ENCODE measurements at regions not wholly inside any gene's neighbourhood (a gene's known extent, or its start where the extent isn't known, plus 50 kb on each side); places are given as distances from the start of the nearest gene placed in this dataset.

DNA sequence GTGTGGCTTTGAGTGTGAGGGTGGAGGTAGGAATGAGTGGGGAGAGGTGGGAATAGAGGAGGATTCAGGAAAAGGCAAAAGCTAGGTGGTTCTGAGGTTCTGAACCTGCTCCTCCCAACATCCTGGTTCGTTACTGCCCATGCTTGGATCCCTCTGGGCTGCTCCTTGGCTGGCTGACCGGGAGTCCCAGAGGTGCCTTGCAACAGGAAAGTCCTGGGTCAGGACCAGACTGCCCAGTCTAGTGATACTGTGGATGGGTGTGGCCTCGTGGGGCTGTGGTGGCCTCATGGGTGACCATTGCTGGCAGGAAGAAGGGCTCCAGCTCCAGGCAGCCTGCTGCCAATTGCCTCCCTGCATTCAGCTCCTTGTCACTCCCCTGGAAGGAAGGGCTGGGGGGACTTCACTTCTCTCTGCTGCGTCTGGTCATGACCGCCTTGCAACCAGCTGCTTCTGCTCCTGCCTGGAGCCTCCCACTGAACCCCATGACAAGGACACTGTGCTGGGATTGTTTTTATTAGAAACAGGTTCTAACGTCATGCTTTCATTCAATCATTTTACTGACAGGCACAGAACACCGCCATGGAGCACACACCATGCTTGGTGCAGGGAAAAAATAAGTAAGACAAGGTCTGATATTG lies 61.5 kb upstream of the UBL3 start:
- Histone ChIP-seq H3K27ac (no peak overlapping the region), H3K9me3 (no peaks in the 10 kb centered on the region), H3K36me3 (no peaks in the 10 kb centered on the region), H3K4me3 (no peak overlapping the region), H3K4me1 (no peaks in the 10 kb centered on the region), H3K27me3 (no peaks in the 10 kb centered on the region)
- no peak for ATAC-seq (ENCODE audit: low FRiP score in 2 of 2)
- TF ChIP-seq, protein P1, sequence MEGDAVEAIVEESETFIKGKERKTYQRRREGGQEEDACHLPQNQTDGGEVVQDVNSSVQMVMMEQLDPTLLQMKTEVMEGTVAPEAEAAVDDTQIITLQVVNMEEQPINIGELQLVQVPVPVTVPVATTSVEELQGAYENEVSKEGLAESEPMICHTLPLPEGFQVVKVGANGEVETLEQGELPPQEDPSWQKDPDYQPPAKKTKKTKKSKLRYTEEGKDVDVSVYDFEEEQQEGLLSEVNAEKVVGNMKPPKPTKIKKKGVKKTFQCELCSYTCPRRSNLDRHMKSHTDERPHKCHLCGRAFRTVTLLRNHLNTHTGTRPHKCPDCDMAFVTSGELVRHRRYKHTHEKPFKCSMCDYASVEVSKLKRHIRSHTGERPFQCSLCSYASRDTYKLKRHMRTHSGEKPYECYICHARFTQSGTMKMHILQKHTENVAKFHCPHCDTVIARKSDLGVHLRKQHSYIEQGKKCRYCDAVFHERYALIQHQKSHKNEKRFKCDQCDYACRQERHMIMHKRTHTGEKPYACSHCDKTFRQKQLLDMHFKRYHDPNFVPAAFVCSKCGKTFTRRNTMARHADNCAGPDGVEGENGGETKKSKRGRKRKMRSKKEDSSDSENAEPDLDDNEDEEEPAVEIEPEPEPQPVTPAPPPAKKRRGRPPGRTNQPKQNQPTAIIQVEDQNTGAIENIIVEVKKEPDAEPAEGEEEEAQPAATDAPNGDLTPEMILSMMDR (IDR thresholded peaks at IDR 0.05) = no peak
- TF ChIP-seq POLR2A (IDR thresholded peaks at IDR 0.05) (no peak), POLR2AphosphoS5 (IDR thresholded peaks at IDR 0.05) (no peak), EP300 (IDR thresholded peaks at IDR 0.05) (no peak)
- DNase-seq = no peak
- WGBS, 2 donors = 63 to 71% methylated on average over 6 to 7 of the region's 7 CpGs

- H3K27me3 ChIP-seq = no peaks in the 10 kb centered on the region
- no peak overlapping the region for H3K4me3 ChIP-seq
- ATAC-seq (ENCODE audit: low FRiP score in 2 of 2) = peak in 1 of 2 donors; percentile 76
- DNase-seq = no peak
- 80 to 89% methylated on average over 3 of the region's 3 CpGs for WGBS, 2 donors
- no peaks in the 10 kb centered on the region for H3K36me3 ChIP-seq
- H3K9me3 ChIP-seq = no peaks in the 10 kb centered on the region
- H3K27ac ChIP-seq = no peak overlapping the region
- TF ChIP-seq POLR2AphosphoS5 (IDR thresholded peaks at IDR 0.05) = no peak
- TF ChIP-seq, protein P1 (IDR thresholded peaks at IDR 0.05) = no peak
- TF ChIP-seq EP300 (IDR thresholded peaks at IDR 0.05) = no peak
- TF ChIP-seq POLR2A (IDR thresholded peaks at IDR 0.05) = no peak
- H3K4me1 ChIP-seq = peaks cover 0 to 5% (median 0%) of the 10 kb centered on the region in 4 donors
Measured at GRCh38 chr13:29909975-29910674, 59.7 kb upstream of the UBL3 start.

DNA sequence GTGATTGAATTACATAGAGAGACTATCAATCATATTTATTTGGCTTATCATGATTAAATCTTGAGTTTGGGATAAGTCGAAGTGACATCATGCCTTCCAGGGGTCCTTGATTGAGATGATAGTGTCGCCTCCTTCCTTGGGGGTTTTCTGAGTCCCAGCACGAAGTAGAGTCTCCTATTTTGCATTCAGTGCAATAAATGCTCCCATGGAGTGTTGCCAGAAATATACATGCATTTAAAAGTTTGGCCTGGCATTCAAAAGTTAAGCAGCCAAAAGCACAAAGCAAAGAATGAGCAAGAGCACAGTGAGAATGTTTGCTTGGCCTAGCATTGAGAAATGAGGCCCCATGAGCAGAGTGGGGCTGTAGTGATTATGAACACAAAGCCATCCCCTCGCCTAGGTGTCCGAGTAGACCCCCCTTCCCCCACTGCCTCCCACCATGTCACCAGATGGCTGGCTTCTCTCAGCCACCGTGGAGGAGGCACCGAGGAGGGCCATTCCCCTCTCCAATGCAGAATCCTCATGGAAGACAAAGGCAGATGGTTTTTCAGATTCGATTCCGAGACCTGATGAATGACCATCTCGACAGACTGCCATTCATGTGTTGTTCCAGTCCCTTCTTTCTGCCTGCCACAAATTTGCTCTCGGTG lies 58.8 kb upstream of the UBL3 start:
- TF ChIP-seq, protein P1 (IDR thresholded peaks at IDR 0.05) = no peak
- TF ChIP-seq POLR2A (IDR thresholded peaks at IDR 0.05) (no peak), EP300 (IDR thresholded peaks at IDR 0.05) (no peak), POLR2AphosphoS5 (IDR thresholded peaks at IDR 0.05) (no peak)
- H3K9me3 ChIP-seq = no peaks in the 10 kb centered on the region
- no peak overlapping the region for H3K27ac ChIP-seq
- no peak overlapping the region for H3K4me3 ChIP-seq
- WGBS, 2 donors = 80 to 88% methylated on average over 11 of the region's 11 CpGs
- no peak for ATAC-seq (ENCODE audit: low FRiP score in 2 of 2)
- H3K4me1 ChIP-seq = peaks cover 0 to 6% (median under 1%) of the 10 kb centered on the region in 4 donors
- no peaks in the 10 kb centered on the region for H3K36me3 ChIP-seq
- DNase-seq = no peak
- H3K27me3 ChIP-seq = no peaks in the 10 kb centered on the region

DNA sequence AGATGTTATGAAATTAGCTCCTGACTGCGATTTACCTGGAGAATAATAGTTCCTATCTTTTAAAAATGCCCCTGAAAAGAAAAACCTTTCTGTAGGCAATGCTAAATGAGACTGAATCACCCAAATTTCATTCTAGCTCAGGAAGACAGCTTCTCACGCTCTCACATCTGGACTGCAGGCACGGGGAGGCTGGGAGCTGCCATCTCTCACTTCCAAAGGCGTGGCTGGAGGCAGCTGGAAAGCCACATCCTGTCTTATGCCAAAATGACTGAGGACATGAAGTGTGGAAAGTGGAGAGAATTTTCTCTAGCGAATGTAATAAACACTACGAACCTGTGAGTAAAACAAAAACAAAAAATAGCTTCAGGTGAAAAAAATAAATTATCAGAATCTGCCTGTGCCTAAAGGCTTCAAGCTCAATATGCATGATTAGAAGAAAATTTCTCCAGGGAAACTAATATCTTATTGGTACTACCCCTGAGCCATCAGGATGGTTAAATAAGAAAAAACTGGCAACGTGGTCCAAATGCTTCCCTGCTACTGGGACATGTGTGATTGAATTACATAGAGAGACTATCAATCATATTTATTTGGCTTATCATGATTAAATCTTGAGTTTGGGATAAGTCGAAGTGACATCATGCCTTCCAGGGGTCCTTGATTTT lies 58.1 kb upstream of the UBL3 start:
- DNase-seq = no peak
- no peaks in the 10 kb centered on the region for H3K27me3 ChIP-seq
- H3K4me1 ChIP-seq = peaks cover 0 to 12% (median 2%) of the 10 kb centered on the region in 4 donors
- 60 to 65% methylated on average over 8 of the region's 8 CpGs for WGBS, 2 donors
- H3K4me3 ChIP-seq = no peak overlapping the region
- no peak overlapping the region for H3K27ac ChIP-seq
- no peaks in the 10 kb centered on the region for H3K9me3 ChIP-seq
- ATAC-seq (ENCODE audit: low FRiP score in 2 of 2) = peak in 1 of 2 donors; percentile 76
- TF ChIP-seq, protein P1 (IDR thresholded peaks at IDR 0.05) = no peak
- TF ChIP-seq POLR2AphosphoS5 (IDR thresholded peaks at IDR 0.05) = no peak
- TF ChIP-seq POLR2A (IDR thresholded peaks at IDR 0.05) = no peak
- no peak for TF ChIP-seq EP300 (IDR thresholded peaks at IDR 0.05)
- no peaks in the 10 kb centered on the region for H3K36me3 ChIP-seq

All from upper lobe of left lung (tissue), 6 donors.